DMS 273 treated with DMSO at 0.1 percent for 48 hours (cell line): ENCODE measurements at regions not wholly inside any gene's neighbourhood (a gene's known extent, or its start where the extent isn't known, plus 50 kb on each side); places are given as distances from the start of the nearest gene placed in this dataset.
A peak's percentile ranks its signal among the peaks of the same experiment; 100 is the strongest.
"Not testable (repeated sequence)": the region's sequence is repeated elsewhere in the genome, so short reads cannot be mapped to it uniquely, and the experiment has no call there.

ENCODE experiments used
- DNase-seq: peaks from one replicate; lab custom pipeline; 2025; lab: John Stamatoyannopoulos, UW

DNA sequence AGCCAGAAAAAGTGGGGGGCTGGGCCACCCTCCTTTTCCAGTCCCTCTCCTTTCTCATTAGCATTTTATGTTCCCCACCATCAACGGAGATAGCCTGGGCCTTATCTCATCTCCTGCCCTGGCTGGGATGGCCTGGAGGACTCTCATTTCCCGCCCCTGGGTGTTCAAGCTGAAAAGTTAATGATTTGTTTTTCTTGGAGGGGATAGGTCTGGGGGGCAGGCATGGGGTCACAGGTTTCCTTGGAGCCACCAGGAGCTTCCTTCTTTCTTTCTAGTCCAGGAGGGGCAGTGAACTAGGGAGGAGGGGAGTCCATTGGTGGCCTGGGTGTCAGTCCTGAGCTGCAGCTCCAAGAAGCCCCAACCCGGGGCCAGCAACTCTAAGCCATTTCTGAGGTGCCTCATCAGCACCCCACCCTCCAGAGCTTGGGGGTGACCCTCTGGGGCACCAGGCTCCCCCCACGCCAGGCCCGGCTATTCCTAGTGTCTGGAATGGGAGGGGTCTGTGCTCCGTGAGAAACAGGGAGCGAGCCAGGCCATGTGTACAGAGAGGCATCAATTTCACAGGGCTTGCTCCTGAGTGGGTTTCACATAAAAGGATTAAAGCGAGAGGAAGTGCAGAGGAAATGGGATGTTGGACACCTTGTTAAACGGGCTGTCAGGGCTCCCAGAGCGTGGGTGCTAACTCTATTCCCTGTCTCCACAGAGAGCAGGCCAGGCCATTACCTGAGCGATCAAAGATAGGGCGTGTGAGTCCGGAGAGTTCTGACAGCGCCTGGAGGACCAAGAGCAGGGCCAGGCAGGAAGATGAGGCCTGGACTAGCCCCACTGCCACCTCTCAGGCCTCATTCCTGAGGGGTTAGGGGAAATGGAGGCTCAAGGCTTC, 90.6 kb upstream of the LHX1 start:
- no peak for DNase-seq

DNA sequence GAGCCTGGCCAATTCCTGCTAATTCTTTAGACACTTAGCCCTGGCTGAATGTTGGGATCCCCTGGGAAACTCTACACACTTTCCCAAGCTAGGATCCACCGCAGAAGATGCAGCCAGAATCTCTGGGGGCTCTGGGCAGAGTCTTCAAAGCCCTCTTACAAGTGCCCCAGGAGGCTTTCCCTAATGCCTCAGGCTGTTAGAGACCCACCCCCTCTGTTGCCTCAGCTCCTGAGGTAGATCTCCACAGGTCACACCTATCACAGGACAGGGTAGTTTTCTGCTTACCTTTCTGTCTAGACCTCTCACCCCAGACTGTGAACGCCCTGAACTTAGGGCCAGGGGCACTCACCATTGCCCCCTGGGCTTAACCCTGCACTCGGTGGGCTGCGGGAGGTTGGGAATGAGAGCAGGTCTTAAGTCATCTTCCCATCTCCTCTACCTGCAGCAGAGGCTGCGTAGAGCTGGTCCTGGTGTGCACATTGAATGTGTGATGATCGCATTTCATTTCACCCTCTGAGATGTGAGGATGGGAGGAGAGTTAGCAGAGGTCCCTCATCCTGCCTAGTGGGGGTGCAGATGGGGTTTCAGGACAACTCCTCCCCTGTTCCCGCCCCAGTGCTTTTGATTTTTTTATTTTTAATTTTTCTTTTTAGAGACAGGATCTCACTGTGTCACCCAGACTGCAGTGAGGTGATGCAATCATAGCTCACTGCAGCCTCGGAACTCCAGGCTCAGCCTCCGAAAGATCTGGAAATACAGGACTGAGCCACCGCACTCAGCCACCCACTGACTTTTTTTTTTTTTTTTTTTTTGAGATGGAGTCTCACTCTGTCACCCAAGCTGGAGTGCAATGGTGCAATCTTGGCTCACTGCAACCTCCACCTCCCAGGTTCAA, 89.0 kb upstream of the LHX1 start:
- no peak for DNase-seq

DNA sequence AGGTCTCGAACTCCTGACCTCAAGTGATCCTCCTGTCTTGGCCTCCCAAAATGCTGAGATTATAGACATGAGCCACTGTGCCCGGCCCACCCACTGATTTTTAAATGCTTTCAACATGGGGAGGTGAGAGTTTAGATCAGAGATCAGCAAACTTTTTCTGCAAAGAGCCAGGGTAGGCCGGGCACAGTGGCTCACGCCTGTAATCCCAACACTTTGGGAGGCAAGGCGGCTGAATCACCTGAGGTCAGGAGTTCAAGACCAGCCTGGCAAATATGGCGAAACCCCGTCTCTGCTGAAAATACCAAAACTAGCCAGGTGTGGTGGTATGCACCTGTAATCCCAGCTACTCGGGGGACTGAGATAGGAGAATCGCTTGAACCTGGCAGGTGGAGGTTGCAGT, 88.3 kb upstream of the LHX1 start:
- not testable (repeated sequence) for DNase-seq

DNA sequence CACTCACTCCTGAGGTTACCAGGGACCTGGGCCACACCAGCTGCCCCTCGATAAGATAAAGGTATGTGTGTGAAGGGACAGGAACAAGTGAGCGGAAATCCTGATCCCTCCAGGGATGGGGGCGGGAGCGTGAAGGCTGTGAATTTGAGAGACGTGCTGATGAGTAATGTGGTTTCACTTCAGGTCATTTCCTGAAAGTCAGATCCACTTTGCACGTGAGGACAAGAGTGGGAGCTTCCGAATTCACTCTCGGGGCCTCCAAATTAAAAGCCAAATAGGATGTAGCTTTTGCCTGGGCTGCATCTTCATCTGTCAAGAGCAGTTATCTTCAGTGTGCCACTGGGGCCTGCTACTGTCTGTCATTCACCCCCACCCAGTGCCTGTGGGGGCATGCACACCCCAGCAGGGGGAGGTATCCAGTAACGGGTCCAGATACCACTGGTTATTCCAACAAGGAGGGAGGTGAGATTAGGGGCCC, 87.4 kb upstream of the LHX1 start:
- no peak for DNase-seq

DNA sequence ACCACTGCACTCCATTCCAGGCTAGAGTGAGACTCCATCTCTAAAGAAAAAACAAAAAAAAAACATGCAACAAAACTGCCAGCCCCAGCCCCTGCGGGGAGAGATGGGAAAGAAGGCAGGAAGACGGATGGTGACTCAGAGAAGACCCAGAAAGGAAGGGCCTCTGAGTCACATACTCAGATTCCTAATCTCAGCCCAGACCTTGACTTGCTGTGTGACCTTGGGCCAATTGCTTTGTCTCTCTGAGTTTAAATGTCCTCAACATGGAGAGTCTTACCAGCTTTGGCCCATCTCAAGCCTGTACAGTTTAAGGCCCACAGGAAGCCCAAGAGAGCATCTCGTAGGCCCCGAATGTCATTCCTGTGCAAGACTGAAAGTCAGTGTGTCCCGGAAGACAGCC, 86.5 kb upstream of the LHX1 start:
- DNase-seq = no peak

DNA sequence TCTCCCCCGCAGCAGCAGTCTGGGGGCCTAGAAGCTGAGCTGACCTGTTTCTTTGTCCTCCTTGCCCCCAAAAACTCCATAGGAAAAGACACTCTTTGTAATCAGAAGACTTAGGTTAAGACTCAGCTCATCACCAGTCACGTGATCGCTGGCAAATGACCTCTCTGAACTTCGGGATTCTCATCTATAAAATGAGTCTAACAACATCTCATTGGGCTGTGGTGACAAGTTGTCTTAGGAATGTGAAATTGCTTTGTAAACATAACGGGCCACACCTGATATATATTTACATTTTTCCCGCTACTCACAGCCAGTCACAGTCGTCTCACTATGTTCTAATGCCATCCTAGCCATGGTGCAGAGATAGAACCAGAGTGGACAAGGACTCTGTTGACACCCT, 86.0 kb upstream of the LHX1 start:
- no peak for DNase-seq

DNA sequence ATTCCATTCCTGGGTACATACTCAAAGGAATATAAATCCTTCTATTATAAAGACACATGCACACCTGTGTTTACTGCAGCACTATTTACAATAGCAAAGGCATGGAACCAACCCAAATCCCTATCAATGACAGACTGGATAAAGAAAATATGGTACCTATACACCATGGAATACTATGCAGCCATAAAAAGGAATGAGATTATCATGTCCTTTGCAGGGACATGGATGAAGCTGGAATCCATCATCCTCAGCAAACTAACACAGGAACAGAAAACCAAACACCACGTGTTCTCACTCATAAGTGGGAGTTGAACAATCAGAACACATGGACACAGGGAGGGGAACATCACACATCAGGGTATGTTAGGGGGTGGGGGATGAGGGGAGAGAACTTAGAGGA, 84.8 kb upstream of the LHX1 start:
- DNase-seq = not testable (repeated sequence)

DNA sequence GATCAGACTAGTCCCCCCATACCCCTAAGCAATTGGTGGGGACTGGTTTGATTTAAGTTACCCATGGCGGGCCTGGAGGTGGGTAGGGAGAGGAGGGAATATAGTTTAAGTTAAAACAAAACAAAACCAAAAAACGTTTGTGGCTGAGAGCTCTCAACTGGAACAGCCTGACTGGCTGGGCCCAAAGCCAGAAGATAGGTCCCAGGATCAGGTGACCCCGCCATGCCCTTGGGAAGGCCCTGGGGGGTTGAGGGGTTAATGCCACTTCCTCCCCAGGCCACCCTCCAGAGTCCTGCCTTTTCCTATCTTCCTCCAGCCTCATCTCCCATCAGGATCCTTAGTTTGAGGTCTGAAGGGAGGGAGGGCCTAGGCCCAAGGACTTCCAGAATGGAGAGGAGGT, 82.3 kb upstream of the LHX1 start:
- DNase-seq = no peak

DNA sequence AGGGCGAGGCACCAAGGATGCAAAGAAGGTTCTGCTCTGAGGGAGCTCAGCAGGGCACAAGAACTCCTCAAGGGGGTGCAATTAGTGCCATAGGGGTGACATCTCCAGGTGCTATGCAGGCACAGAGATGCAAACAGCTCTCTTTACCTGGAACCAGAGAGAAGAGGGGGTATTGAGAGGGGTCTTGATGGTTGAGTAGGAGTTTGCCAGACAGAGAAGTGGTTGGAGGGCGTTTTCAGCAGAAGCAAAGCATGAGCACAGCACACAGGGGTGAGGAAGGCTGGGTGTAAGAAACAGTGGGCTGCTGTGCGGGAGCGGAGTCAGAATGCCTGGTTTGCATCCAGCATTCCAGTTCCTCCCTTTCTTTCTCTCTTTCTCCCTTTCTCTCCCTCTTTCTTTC, 81.8 kb upstream of the LHX1 start:
- DNase-seq = no peak

DNA sequence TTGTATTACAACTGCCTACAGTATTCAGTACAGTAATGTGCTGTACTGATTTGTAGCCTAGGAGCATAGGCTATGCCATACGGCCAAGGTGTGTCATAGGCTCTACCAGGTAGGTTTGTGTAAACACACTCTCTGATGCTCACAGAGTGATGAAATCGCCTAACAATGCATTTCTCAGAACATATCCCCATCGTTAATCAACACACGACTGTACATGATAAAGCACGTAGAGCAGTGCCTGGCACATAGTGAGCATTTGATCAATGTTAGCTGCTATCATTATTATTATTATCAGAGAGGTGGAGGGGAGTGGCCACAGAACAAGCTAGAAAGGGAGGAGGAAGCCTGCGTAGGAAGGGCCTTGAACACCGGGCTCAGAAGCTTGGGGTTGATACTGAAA, 81.1 kb upstream of the LHX1 start:
- DNase-seq = no peak

DNA sequence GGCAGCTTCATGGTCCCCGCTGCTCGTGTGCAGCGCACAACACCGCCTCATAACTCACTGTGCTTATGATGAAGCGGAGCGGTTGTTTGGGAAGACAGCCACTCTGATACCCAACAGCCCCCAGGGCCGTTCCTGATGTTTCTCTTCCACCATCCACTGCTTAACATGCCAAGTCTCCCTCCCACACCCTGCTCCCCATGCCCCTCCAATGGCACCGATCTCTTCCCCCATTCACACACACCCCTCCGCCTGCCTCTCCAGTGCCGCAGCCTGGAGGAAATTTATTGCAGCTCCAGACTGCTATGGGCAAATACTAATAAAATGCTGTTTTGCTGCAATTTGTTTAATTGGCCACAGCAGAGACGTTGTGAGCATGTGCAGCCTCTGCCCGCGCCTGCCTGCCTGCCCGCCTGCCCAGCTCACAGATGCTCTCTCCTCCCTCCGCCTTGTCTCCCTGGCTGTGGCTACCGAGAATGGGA, 80.3 kb upstream of the LHX1 start:
- DNase-seq = peak; percentile 62

DNA sequence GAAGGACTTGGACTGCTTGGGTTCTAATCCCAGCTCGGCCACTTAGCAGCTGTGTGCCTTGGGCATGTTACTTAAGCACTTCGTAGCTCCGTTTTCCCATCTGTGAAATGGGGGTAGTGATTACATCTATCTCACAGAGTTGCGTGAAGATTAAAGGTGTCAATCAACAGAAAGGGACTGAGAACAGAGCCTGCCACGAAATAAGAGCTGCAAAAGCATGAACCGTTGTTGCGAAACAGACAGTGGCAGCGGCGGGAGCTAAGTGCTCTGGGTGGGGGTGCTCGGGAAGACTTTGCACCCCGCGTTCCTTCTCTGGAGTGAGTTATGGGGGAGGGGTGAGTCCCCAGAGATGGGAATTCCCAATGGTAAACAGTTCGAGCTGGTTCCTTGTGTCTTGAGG, 79.6 kb upstream of the LHX1 start:
- no peak for DNase-seq

DNA sequence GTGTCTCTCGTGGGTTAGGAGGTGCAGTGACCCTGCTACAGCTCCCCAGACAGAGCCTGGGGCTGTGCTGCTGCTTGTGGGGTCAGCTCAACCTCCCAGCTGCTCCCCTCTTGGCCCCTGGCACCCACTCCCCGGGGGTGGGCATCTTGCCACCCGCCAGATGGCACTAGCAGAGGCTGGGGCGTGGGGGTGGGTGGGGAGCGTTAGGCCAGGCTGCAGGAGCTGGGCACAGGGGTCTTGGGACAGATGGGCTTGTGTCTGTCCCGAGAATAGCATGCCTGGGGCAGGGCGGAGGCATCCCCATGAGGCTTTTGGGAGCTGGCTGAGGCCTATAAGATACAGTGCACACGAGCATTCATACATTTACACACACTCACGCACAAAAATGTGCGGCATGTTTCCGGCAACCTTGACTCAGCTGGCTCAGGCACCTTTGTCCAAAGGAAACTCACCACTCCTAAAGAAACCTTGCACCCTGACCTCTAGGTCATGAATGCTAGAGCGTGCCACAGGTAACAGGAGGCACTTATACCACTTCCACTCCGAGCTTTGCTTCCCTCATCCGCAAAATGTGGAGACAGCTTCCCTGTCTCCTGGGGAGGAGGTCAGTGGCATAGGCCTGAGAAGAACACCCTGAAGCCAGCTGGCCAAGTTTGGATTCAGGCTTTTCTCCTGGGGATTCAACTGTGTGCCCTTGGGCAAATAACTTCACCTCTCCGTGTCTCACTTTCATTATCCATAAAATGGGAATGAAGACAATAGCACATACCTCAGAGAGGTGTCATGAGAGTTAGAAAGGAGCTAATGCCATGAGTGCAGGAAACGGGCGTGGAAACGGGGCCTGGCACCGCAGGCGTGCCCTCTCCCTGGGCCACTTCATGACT, 78.9 kb upstream of the LHX1 start:
- DNase-seq = no peak

DNA sequence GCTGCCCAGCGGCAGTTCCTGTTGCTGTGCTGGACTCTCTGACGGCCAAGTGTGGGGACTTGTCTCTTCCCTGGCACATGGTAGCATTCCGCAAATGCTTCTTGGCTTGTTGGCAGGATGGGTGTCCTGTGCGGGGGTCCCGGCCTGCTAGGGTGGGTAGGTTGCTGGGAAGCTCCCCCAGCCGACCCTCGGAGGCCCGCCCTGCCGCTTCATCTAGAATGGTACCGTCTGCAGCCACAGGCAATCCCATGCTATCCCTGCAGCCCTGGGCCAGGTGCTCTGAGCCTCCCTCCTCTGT, 78.3 kb upstream of the LHX1 start:
- no peak for DNase-seq

DNA sequence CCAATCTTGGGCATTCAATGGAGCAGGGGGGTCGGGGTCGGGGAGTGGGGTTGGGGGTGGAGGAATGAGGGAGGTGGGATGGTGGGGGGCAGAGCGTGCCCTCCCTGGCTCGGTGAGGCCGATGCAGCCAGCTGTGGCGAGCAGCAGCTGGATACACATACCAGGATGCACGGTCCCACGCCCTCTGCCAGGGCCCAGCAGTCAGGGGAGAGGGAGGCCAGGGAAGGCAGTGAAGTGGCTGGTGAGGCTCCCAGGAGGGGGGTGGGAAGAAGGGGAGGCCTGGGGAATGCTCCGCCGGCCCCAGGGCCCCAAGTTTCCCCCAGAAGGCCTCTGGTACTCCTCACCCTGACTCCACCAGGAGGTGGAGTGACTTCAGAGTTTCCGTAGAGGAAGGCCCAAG, 77.6 kb upstream of the LHX1 start:
- DNase-seq = no peak

DNA sequence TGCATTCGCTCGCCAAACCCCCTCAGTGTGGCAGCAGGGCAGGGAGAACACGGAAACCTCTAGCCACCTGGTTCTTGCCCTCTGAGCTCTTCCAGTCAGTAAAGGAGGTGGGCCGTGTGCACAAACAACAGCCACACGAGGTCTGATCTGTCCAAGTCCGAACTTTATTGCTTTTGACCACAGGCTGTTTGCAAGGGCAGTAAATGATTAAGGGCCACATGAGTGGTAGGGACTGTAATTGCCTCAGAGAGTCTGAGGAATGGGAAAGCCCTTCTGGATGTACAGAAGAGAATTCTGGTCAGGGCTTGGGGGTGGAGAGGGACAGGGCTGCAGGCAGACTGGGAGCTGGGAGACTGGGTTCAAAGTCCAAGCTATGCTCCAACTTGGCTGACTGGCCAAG, 75.7 kb upstream of the LHX1 start:
- DNase-seq = no peak

DNA sequence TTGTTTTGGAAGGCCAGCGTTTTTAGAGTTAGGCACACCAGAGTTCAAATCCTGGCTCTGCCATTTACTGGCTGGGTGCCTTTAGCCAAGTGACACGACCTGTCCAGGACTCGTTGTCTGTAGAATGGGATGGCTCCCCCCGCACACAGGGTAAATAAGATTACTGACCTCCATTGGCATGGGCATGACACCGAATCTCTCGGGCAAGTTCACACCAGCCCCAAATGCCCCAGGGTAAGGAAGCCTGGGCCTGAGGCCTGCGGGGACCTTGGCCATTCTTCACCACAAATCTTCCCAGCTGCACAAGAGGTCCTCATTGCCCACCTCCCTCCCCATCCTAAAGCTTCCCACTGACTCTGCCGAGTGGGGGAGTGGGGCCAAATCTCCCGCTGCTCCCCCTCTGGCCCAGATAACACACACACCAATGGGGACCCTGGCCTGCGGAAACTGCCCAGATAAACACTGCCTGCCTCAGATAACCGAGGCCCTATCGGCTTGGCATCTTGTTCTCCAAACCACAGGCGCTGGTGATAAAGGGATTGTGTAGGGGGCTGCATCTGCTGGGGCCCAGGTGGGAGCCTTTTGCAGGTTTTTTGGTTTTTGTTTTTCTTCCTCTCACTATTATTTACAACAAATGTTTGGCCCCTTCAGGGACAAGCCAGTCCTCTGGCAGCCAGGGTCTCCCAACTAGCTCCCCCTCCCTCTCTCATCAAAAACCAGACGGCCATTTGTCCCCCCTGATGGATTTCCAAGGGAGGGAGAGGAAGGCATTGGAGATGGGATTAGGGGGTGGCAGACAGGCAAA, 75.0 kb upstream of the LHX1 start:
- no peak for DNase-seq

DNA sequence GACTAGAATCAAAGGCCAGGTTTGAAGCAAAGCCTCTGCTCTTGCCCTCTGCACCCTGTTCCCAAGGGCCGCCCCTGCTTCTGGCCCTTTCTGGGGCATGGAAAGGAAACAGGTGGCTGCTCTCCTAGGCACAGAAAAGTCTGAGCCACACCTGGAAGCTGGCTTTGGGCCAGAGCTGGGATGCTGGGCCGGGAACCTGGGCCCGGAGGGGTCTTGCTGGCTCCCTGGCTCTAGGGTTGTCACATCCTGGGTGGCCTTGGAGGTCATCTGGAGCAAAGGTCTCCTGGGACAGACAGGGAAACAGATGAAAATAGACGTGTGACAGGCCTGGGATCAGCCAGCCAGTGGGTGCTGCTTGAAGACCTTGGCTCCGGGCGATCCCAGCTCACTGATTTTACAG, 74.1 kb upstream of the LHX1 start:
- DNase-seq = no peak

DNA sequence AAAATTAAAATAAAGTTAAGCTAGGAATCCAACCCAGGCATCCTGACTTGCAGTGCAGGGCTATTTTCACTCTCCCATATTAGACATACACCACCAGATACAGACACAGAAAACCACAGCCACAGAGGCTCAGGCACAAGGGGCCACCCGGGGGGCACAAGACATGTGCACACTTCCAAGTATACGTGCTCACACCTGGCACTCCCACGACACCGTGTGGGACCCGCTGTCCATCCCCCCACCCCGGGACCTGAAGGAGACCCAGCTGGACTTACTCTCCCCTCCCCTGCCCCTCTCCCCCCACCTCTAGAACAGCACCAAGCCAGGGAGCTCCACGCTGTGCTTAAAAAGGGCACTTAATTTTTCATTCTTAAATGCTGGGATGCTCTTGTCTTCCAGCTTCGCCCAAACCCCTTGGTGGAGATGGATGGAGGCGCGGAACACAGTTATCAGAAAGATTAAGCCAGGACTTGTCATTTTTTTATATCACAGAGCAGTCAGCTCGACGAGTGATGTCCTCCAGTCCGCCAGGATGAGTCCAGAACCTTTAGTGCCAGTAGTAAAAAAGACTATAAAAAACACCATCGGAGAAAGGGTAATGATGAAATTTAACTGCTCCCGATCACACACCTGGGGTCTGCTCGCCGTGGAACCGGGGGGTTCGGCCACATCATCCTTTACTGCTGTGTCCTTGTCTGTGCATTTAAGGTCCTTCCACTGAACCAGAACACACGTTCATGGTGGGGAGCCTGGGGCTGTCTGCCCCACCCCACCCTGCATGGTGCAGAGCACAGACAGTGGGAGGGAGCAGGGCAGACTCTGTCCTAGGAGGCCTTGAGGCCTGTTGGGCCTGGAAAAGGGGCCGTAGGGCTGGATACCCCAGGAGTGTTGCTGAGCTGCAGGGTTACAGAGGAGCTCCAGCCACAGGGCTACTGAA, 73.3 kb upstream of the LHX1 start:
- DNase-seq = no peak

DNA sequence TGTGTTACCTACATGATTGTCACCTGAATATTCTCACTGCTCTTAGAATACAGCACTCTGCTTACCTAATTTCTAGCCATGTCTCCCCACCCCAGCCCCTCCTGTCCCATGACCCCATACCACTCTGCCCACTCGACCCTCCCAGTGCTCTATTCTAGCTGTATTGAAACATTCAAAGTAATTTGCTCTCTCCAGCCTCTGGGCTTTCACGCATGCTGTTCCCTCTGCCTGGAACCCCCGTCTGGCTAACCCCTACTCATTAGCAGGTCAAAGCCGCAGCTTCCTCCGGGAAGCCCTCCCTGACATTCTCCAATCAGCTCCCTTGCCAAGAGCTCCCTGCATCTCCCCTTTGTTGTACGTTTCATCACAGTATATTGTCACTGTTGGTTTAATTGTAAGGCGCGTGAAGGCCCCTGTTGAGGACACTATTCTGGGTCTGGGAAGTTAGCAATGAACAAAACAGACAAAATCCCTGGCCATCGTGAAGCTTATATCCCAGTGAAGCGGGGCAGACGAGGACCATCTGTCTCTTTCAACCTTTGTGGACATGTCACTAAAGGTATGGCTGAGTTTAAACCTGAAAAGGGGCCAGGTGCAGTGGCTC, 72.3 kb upstream of the LHX1 start:
- DNase-seq = no peak
